NCI-H2081 treated with DMSO at 0.1 percent for 48 hours (cell line): ENCODE measurements at regions not wholly inside any gene's neighbourhood (a gene's known extent, or its start where the extent isn't known, plus 50 kb on each side); places are given as distances from the start of the nearest gene placed in this dataset.

Experiments
- DNase-seq: peaks from one replicate; lab custom pipeline; 2025; lab: John Stamatoyannopoulos, UW

DNA sequence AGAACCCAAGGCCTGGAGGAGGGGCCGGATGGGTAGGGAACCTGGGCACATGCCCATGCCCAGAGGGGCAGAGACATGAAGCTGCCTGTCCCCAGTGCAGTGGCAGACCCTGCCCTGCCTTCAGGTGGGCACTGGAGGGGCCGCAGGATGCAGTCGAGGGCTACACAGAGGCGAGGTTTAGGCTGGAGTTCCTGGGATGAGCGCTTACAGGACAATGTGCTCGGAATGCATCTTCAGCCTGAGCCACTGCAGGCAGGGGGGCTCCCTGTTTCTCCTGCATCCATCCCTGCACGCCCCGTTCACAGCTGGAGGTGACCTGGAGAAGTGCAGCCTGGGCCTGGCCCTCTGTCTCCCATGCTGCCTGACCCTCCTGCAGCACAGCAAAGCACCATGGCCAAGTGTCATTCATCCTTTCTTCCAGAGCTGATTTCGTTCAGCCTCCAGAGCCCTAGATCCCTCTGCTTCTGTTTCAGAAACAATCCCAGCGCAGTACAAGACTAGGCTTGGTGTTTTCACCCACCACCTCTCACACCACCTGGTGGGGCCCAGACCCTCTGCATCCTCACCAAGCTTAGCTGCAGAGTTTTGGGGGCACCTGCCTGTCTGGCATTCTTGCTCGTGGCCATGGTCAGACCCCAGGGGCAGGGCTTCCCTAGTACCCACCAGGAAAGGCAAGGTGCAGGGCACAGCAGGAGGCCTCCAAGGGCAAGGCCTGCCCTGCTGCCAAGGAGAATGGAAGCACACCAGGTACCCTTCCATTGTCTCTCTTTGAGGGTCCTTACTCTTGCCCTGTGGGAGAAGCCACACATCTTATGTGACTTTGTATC is 311.9 kb downstream of the TCERG1L start:
- DNase-seq, result no peak

DNA sequence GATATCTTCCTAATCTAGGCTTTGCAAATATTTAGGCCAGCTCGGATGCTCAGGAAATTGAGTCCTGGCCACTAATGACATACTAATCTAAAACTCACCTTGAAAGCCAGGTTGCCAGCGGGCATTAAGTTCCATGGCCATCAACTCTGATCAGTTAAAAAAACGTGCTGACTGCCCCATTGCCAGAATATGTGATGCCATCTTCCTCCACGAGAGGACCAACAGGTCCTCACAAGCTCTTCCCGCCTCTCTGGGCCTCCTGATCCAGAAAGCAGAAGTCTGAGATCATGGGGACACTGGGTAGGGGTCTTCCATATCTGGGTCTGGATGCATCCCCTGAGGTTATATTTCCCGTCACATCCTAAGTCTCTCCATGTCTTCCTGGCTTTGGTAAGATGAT is 311.3 kb downstream of the TCERG1L start:
- DNase-seq, result no peak

DNA sequence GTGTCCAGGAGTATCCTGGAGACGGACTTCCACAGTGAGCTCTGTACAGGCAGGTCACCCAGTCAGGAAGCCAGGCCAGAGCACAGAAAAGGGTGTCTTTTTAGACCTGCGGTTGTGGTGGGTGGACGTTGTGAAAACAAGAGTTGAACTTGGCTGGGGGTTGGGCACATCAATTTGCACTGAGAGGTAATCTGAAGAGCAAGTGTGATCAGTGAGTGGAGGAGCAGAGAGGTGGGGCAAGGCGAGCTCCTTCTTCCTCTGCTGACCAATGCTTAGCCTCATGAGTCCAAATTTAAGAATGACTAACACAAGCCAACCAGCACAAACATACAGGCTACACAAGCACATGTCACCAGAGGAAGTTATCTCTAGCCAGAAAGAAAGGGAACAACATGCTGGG is 310.8 kb downstream of the TCERG1L start:
- DNase-seq, result no peak

DNA sequence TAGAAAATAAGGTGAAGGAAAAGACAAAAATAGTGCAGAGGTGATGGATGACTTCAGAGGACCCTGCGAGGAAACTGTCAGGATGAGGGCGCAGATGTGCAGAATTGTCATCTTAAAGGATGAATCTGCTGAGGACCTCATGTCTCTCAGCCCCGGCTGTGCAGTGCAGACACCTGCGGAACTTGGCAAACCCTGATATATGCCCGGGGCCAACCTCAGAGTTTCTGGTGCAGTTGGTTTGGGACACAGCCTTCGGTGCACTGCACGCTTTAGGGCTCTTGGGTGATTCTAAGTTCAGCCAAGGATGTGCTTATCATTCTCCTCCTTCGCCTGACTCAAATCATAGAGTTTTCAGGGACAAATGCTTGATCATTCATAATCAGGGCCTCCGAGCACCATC is 310.1 kb downstream of the TCERG1L start:
- no peak for DNase-seq

DNA sequence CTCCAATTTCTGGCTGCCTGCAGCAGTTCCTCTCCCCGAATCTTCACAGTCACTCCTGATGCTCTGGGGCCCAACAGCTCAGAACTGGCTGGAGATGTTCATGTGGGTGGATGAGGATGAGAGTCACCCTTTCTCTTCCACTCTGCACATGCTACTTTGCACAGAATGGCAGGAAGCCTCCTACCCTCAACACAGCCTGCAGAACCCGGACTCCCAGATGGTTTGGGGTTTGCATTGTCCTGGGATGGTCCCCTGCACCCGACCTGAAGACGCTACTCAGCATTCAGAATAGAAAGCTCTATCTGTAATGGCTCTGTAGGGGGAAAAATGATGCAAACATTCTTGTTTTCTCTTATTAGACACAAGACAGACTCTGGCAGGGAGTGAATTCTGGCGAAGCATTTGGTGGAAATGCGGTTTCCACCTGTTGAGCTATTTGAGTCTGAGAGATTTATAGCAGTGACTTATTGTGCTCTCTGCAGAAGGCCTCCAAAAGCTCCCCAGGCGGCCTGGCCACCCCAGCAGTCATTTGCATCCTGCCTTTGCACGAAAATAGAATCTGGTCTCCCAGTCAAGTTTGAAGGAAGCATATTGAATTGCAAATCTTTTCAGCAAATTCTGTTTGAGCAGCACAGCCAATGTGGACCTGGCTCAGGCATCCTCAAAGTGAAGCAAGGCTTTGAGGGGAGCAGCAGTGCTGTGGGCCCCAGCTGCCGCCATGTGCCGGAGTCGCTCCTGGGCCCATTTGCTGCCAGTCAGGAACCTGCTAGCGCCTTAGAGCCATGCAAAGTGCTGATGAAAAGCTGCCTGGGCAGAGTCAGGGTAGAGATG is 309.3 kb downstream of the TCERG1L start:
- no peak for DNase-seq

DNA sequence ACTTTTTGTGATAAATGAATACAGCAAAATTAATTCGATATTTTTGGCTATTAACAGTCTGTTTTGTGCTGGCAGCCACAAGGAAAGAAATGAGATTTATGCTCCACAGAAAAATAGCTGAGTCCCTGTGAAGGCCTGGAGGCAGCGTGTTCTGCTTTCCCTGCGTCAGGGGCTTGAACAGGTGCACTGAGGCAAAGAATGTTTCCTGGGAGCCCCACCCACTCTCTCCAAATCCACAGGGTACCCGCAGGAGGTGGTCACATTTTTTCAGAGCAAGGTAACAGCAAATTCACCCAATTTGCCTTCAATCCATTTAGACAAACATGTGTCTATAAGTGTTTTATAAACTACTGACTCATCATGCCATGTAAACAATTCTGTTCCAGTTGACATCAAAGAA is 308.1 kb downstream of the TCERG1L start:
- DNase-seq, result no peak

DNA sequence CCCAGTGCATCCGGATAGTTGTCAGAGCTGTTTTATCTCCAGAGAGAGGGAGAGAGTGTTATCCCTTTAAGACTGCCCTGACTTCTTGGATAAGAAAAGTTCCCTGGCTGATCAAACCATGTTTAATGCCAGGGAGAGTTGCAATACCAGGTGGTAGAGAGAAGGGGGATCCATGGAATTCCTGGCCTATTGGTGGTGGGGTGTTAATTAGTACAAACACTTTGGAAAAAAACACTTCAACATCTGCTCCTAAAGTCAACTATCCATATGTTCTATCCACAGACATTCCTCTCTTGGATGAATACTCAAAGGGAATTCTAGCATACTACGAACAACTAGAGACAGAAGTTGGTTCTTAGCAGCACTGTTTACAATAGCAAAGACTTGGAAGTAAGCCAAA is 307.2 kb downstream of the TCERG1L start:
- DNase-seq, result no peak

DNA sequence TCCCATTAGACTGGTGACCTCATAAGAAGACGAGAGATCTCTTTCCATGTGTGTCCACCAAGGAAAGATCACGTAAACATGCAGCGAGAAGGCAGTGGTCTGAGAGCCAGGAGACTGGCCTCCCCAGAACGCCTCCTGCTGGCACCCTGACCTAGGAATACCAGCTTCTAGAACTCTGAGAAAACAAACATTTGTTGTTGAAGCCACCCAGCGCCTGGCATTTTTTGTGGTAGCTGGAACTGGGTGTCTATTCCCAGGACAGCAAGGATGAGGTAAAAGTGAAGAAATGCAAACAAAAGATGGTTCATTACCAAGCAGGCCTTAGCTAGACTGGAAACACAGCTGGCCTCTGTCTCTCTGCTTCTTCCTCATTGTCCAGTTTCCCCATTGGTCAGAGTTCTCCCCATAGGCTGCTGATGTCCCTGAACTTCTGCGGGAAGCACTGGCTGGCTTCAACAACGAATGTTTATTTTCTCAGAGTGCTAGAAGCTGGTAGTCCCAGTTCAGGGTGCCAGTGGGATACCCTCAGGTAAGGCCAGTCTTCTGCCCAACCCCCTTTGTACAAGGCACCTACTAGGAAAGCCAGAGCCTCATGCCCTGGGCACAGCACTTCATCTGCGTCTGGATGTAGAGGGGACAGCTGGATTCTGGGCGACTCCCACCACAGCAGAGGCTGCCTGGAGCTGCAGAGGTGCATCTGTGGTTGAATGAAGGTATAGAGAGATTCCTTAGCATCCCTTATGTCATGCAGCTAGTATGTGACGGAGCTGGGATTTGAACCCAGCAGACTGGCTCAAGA is 304.9 kb downstream of the TCERG1L start:
- no peak for DNase-seq

DNA sequence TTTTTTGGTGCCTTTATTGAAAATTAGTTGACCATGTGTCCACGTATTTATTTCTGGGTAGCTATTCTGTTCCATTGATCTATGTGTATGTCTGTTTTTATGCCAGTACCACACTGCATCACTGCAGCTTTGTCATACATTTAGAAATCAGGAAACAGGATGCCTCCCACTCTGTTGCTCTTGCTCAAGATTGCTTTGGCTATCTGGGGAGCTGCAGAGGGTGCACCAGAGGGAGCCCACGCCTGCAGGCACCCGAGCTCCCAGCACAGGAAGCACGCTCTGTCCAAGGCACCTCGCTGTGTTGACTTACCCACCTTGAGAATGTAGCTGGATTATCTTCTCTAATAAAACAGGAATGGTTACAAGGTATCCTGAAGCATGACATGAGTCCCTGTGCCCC is 301.7 kb downstream of the TCERG1L start:
- no peak for DNase-seq

DNA sequence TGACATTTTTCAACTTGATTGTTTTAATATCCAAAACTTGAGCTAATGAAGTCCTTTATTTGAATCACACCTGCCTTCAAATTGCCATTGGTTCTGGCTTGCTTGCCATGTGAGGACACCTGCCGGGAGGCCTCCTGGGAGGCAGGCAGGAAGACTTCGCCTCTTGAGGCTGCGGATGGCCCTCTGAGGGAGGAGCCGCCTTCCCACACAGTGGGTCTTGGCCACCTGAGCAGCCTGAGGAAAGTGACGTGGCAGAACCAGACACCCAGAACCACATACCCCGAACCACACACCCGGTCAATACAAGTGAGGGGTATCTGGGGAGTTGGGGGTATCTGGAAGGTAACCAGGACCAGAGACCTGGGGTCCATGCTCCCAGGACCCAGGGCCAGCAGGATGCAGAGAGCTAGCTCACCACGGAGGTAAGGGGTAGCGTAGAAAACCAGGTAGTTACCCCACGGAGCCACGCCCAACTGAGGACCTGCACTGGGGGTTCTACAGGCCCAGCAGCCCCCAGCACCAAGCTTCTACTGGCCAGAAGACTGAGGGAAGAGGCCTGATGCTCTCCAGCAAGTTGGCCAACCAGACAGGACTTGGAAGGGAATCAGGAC is 300.5 kb downstream of the TCERG1L start:
- DNase-seq, result no peak

DNA sequence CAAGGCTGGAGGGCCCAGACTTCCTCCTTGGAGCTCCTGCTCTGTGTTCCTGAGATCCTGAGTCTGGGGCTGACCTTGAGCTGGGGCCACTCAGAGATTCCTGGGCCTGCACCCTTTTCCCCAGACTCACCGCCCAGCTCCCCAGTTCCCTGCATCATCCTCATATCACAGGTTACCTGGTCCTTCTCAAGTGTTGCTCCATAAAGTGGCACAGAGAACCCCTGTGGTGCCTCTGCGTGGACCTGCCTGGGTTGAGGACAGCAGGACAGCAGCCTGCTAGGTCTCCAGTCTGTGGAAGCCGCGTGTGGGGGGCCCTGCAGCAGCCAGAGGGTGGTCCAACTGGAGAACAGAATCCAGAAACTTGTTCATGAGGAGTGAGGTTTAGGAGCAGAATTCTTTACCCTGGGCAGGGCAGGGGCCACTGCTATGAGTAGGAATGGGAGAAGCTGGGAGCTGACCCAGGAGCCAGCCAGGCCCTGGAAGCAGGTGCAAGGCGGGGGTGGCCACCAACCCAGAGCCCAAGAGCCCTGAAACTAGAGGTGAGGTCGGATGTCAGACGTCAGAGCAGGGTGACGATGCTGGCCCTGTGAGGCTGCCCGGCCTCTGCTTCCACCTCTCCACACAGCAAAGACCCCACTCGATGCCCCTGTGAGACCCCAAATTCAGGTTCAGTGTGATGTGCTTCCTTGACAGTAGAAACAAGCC is 299.4 kb downstream of the TCERG1L start:
- no peak for DNase-seq

DNA sequence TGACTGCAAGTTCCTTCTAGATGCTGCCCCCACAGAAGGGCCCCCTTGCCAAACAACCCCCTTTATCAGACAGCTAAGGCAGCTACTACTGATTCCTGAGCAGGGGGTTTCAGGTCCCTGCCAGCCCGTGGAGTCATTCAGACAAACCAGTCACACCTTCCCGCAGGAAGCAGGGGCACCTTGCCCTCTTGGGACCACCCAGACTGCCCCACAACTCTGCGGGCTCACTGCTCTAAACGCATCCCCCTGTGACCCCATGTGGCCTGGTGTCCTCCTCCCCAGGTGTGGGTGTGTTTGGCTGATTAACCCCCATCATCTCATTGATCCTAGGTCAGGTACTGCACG is 298.9 kb downstream of the TCERG1L start:
- DNase-seq, result no peak

DNA sequence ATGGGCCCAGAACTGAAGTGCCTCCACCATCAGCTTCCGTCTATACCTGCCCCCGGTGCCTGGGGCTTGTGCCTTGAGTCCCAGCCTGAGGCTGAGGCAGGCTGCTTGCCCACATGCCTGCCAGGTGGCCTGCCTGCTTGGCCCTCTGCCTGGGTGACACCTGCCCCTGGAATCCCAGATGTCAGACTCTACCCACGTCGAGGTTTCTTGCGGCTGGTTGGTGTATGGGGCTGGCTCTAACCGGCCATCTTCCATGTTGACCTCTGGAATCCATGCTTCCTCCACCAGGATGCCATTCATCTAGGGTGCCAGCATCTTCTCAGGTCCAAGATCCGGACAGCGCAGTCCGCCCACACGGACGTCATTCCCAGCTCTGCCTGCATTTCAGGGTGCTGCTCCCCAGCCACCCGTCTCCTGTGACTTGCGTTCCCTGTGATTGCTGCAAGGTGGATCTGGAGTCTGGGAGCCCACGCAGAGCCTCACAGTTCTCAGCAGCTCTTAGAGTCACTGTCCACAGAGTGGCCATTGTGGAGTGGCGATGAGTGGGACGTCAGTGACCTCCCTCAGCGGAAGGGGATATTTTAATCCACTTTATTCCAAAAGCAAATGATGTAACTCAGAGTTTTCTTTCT is 298.1 kb downstream of the TCERG1L start:
- no peak for DNase-seq

DNA sequence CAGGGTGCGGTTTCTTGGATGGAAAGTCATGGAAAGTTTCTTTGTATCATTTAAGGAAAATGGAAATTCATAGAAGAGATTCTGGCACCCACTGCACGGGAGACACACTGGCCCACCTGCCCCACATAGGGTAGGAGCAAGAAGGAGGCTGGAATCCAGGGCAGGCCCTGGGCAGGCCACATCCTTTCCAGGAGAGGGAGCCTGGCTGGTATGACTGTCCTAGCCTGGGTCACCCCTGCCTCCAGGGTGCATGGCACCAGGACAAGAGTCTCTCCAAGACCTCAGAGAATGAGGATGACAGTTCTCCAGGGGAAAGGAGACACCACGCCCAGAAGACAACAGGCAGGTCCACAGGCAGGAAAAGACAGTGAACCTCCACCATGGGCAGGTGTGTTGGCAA is 297.2 kb downstream of the TCERG1L start:
- DNase-seq, result no peak

DNA sequence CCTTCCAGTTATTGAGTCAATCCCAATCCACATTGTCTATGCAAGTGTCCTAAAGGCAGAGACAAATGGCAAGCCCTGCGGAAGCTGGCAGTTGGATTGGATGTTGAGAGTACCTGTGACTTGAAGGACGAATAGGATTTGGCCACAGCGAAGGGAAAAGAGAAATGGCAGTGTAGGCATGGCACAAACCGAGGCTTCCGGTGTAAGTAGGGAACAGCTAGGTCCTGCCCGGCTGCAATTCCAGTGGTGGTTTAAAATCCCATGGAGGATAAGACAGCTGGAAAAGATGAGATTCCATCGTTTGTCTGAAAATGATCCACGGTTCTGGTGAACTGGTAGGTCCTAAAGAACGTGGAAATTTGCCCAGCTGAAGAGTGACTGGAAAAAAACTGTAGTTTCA is 296.2 kb downstream of the TCERG1L start:
- DNase-seq, result no peak

DNA sequence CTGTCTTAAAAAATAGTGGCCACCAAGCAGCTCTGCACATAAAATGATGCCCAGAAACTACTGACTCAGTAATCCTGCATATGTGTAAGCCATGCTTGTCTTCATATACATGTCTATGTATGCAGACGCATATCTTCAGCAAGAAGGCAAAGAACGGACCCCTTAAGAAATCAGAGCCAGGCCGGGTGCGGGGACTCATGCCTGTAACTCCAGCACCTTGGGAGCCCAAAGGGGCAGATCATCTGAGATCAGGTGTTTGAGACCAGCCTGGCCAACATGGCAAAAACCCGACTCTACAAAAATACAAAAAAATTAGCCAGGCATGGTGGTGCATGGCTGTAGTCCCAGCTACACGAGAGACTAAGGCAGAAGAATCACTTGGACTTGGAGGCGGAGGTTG is 295.0 kb downstream of the TCERG1L start:
- DNase-seq, result no peak

DNA sequence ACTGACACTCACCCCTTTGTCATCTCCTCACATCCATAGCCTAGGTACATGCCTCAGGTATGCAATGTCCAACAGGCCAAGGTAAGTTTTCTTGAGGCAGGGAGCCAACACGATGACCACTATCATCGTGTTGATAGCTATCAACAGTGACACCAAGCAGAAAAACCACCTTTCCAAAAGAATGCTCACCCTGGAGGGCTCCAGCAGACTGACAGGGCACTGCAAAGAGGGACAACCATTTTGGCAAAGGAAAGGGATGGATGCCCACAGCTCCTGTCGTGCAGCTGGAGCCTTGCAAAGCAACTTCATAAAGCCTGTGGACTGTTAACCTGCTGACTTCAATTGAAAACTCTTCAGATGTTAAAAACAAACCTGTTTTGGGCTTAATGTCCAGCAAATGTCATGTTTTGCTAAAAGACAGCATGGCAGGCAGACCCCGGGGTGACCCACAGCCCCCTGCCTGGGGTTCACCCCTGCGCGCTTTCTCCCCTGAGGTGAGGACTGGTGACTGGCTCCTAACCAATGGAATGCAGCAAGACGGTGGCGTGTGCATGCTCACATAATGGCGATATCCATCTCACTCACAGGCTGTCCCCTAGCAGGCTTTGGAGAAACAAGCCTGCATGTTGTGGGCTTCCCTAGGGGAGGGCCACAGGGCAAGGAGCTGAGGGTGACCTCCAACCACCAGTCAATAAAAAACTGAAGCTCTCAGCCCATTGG is 293.8 kb downstream of the TCERG1L start:
- DNase-seq, result no peak

DNA sequence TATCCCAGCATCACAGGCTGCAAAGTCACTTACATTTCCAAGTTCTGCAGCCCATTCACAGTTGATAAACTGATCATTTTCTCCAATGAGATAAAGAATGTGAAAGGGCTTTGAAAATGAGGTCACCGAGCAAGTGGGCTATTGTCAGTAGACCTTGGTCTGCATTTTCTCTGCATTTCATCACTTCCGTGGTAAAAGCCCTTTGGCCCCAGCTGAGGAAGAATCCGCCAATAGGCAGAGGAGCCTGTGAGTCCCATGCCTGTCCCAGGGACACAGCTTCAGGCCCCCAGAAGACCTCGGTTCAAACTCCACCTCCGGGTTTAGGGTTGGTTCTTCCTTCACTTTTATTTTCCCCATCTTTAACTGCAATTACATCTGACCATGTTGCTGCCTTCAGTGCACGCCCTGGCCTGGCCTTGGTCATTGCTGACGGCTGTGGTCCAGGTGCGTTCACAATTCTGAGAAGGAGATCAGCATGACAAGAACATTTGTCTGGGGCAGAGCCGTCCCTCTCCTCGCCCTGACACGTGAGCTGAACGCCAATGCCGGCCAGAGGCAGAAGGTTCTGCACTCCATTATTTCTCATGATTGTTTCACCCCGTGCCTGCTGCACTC is 292.5 kb downstream of the TCERG1L start:
- DNase-seq, result no peak

DNA sequence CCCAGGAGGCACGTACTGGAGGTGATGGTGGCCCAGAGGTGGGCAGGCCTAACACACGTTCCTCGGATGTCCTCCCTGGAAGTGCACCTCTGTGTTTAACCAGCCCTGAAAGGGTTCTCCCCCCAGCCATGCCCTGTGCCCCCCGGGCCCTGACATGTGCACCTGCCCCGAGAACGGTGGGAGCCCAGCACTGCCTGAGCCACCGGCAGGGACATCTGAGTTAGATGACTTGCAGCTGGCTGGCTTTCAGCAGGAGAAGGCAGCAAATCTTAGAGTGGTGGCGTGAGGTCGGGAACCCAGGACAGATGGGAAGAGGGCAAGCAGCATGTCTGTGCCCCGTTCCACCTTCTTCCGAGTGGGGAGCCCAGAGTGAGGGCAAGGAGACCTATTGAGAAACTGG is 291.8 kb downstream of the TCERG1L start:
- no peak for DNase-seq

DNA sequence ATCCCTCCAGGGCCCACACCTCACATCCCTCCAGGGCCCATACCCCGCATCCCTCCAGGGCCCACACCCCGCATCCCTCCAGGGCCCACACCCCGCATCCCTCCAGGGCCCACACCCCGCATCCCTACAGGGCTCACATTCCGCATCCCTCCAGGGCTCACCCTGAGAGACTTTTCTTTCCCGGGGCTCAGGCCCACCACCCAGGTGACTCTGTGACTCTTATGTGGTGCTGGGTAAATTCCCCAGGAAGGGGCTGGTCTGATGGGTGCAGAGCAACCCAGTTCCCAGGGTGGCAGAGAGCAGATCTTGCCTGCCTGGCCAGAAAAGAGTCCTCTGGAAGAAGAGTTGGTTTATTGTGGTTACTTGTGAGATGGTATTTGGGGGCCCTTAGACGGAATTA is 290.7 kb downstream of the TCERG1L start:
- DNase-seq, result no peak
